ENCODE measurements at regions not wholly inside any gene's neighbourhood (a gene's known extent, or its start where the extent isn't known, plus 50 kb on each side); places are given as distances from the start of the nearest gene placed in this dataset.

- TF ChIP-seq TAF1 (IDR thresholded peaks at IDR 0.05; ENCODE audit: borderline replicate concordance, insufficient read depth, low read length): no peak
- no peak for TF ChIP-seq POLR2AphosphoS5 (IDR thresholded peaks at IDR 0.05; ENCODE audit: low read depth, low read length)
- TF ChIP-seq REST (IDR thresholded peaks at IDR 0.05; ENCODE audit: insufficient read depth in 1 of 2, low read depth in 2 of 2, low read length in 2 of 2): no peak
- no peak for TF ChIP-seq SIN3A (IDR thresholded peaks at IDR 0.05; ENCODE audit: borderline replicate concordance, insufficient read depth, low read length)
Measured at GRCh38 chr12:124651516-124652273, 84.3 kb upstream of the NCOR2 start.
